Central memory CD8-positive, alpha-beta T cell (primary cell): ENCODE measurements at regions not wholly inside any gene's neighbourhood (a gene's known extent, or its start where the extent isn't known, plus 50 kb on each side); places are given as distances from the start of the nearest gene placed in this dataset.
"Not testable (repeated sequence)": the region's sequence is repeated elsewhere in the genome, so short reads cannot be mapped to it uniquely, and the experiment has no call there.

ENCODE experiments used
- ATAC-seq: fragments of 150-1000 bp; cut with Tn5 transposase; replicated peaks from 2 replicates; pipeline ENCODE4 v1.10.0; 2022; ENCODE audit warnings: mild to moderate bottlenecking, moderate FRiP score, moderate number of reproducible peaks; ENCODE audit not compliant: poor library complexity, severe bottlenecking; ENCODE audit errors: extremely low read depth
- DNase-seq, 2 donors: peaks; one replicate each; pipeline ENCODE4 v3.0.0; 2021; ENCODE audit warnings: low spot score in 2 of 2
- H3K27ac Mint-ChIP-seq: one replicate; pipeline ENCODE4 v1.8.0; 2022; ENCODE audit warnings: low read depth, mild to moderate bottlenecking, moderate library complexity, mixed read lengths
- H3K27me3 Mint-ChIP-seq: one replicate; pipeline ENCODE4 v1.8.0; 2022; ENCODE audit warnings: mixed read lengths
- H3K36me3 Mint-ChIP-seq: one replicate; pipeline ENCODE4 v1.8.0; 2022; ENCODE audit warnings: mild to moderate bottlenecking, moderate library complexity, mixed read lengths; ENCODE audit not compliant: insufficient read depth
- H3K4me1 Mint-ChIP-seq: one replicate; pipeline ENCODE4 v1.8.0; 2022; ENCODE audit warnings: mixed read lengths
- H3K4me3 Mint-ChIP-seq: one replicate; pipeline ENCODE4 v1.8.0; 2022; ENCODE audit warnings: mild to moderate bottlenecking, moderate library complexity, mixed read lengths
- H3K9me3 Mint-ChIP-seq: one replicate; pipeline ENCODE4 v1.8.0; 2022; ENCODE audit warnings: mixed read lengths

DNA sequence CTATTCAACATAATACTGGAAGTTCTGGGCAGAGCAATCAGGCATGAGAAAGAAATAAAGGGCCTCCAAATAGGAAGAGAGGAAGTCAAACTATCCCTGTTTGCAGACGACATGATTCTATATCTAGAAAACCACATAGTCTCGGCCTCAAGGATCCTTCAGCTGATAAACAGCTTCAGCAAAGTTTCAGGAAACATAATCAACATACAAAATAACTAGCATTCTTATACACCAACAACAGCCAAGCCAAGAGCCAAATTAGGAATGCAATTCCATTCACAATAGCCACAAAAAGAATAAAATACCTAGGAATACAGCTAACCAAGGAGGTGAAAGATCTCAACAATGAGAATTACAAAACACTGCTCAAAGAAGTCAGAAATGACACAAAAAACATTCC lies 287.8 kb upstream of the NCAM1 start:
- H3K27ac Mint-ChIP-seq, H3K4me1 Mint-ChIP-seq, H3K36me3 Mint-ChIP-seq, ATAC-seq, DNase-seq, H3K4me3 Mint-ChIP-seq, H3K9me3 Mint-ChIP-seq: not testable (repeated sequence)
- peaks cover 29% of the 10 kb centered on the region for H3K27me3 Mint-ChIP-seq

DNA sequence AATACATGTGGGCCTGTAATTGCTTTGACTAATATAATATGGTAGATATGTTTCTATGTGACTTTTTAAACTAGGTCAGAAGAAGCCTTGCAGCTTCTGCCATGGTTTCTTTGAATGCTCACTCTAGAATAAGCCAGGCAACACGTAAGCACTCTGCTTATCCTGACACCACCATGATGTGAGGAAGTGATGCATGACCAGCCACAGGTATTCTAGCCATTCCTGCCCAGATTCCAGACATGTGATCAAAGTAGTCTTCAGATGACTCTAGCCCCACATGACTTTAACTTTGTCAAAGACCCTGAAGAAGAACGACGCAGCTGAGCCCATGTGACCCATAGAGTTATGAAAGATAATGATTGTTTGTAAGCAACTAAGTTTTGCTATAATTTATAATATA lies 276.1 kb upstream of the NCAM1 start:
- Mint-ChIP-seq H3K36me3 (no peaks in the 10 kb centered on the region), H3K9me3 (peaks cover 10% of the 10 kb centered on the region), H3K27me3 (peaks cover 35% of the 10 kb centered on the region), H3K27ac (no peak overlapping the region), H3K4me1 (no peaks in the 10 kb centered on the region), H3K4me3 (no peak overlapping the region)
- DNase-seq = no peak
- ATAC-seq = no peak

DNA sequence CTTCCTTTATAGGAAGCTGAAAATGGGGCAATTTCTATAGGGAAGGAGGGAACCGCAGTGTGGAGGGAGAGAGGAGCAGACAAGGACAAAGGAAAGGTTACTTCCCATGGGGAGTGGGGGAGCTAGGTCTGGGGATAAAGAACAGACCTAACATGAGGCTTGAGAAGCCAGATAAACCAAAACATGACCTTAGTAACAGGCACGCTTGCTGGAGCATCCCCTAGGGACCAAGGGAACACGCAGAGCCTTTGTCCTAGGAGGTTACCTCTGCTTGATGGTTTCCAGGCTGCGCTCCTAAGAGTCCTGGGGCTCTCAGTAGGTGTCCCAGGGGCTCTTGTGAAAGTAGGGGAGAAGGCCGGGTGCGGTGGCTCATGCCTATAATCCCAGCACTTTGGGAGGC lies 271.4 kb upstream of the NCAM1 start:
- Mint-ChIP-seq H3K27me3 (peaks cover 35% of the 10 kb centered on the region), H3K27ac (no peak overlapping the region), H3K4me3 (no peak overlapping the region), H3K4me1 (no peaks in the 10 kb centered on the region), H3K9me3 (peaks cover 5% of the 10 kb centered on the region), H3K36me3 (no peaks in the 10 kb centered on the region)
- DNase-seq (no peak), ATAC-seq (no peak)

DNA sequence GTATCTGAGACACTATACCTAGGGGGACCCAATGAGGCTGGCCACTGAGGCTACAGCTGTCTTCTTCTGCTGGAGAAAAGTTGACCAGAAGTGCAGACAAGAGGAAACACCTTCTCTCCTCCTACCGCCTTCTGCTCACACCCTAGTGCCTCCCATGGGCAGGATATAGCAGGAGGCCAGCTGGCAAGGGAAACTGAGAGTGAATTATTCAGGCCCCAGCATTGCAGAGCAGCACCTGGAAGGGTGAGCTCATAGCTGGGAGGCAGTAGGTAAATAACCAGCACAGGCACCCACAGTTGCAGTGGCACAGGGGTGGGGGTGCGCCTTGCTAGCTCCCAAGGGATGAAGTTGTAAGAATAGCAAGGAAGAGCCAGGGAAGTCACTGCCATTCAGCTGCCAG lies 267.4 kb upstream of the NCAM1 start:
- Mint-ChIP-seq H3K36me3 (no peaks in the 10 kb centered on the region), H3K4me3 (no peak overlapping the region), H3K9me3 (no peaks in the 10 kb centered on the region), H3K4me1 (no peaks in the 10 kb centered on the region), H3K27me3 (peaks cover 12% of the 10 kb centered on the region), H3K27ac (no peak overlapping the region)
- no peak for DNase-seq
- ATAC-seq = no peak

DNA sequence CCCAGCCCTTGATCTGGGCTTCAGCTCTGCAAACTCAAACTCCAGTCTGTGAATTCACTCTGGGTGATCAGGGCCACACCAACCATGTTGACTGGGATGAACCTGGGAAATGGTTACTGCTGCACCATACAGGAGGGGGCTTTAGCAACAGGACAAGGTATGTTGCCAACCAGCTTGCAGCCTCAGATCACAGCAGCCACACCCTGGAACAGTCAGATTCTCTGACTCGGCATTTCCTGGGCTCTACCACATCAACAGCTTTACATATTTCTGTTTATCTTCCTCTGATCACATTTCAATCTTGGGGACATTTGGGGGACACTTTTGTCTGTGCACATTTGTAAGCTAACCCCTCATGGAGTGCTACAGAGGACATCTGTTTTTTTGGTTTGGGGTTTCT lies 267.0 kb upstream of the NCAM1 start:
- H3K4me3 Mint-ChIP-seq = no peak overlapping the region
- no peaks in the 10 kb centered on the region for H3K4me1 Mint-ChIP-seq
- DNase-seq = no peak
- no peak overlapping the region for H3K27ac Mint-ChIP-seq
- ATAC-seq = no peak
- H3K36me3 Mint-ChIP-seq = no peaks in the 10 kb centered on the region
- no peaks in the 10 kb centered on the region for H3K9me3 Mint-ChIP-seq
- H3K27me3 Mint-ChIP-seq = peaks cover 8% of the 10 kb centered on the region

DNA sequence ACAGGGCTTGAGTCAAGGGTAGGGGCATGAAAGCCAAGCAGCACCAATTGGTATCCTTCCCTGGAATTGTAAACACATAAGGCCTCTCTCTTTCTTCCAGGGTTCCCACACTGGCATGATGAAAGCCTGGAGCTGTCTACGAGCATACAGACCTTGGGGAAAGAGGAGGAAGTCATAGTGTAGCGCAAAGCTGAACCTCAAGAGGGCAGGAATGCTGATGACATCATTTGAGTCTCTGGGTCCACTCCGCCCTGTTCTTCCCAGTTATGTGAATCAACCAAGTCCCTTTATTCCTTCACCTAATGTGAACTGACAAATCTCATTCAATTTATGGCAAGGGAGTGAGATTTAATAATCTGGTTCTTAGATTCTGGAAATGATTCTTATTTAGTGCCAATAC lies 266.4 kb upstream of the NCAM1 start:
- no peak for ATAC-seq
- Mint-ChIP-seq H3K27ac (no peak overlapping the region), H3K9me3 (no peaks in the 10 kb centered on the region), H3K36me3 (no peaks in the 10 kb centered on the region), H3K27me3 (peaks cover 3% of the 10 kb centered on the region), H3K4me3 (no peak overlapping the region), H3K4me1 (no peaks in the 10 kb centered on the region)
- no peak for DNase-seq

DNA sequence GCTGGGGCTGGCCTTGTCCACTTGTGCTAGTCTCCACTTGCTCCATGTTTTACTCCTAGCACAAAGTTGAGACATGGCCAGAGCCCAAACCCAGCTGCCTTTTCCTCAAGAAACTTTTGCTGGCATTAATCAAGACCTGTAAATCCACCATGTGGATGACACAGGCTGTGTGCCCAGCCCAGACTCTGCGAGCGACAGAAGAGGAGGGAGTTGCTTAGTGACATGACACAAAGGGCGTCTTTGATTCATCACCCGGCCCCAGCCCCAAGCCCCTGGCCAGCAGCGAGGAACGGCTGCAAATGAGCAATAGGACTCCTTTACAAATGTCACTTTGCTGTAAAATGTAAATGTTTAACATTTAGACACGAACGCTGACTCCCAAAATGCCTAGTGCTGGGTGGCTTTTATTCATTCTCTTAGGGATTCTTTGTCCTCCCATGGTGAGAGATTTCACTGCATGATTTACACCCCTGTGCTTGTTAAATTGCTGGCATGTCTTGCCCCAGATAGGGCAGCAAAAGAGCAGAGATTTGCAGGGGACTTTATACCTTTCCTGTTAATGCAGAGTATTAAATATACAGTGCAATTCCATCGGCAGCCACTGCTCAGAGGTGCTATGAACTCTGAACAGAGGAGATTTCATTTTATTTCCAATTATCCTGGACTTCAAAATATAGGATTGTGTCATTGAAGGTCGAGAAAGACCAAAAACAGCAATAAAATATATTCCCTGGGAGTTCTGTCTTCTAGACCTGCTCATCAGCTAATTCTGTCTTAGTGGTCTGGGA lies 263.6 kb upstream of the NCAM1 start:
- Mint-ChIP-seq H3K36me3 (no peaks in the 10 kb centered on the region), H3K4me1 (no peaks in the 10 kb centered on the region), H3K27ac (no peak overlapping the region), H3K9me3 (no peaks in the 10 kb centered on the region), H3K27me3 (peaks cover 9% of the 10 kb centered on the region), H3K4me3 (no peak overlapping the region)
- ATAC-seq = no peak
- no peak for DNase-seq

DNA sequence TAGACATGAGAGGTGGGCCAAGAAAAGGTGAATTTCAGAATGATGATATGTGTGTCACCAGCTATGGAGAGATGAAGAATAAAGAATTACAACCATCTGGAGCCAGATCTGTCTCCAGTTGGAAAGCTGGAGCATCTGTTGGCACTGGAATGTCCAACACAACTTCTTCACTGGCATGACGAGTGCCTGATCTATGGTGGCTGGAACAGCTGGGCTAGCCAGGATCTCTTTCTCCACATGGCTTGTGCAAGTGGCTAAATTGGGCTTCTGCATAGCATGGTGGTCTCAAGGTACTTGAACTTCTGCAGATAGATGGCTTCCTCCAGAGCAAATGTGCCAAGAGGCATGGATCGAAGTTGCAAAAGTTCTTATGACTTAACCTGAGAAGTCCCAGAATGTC lies 256.1 kb upstream of the NCAM1 start:
- H3K27me3 Mint-ChIP-seq = peaks cover 45% of the 10 kb centered on the region
- H3K4me1 Mint-ChIP-seq = no peaks in the 10 kb centered on the region
- H3K4me3 Mint-ChIP-seq = no peak overlapping the region
- DNase-seq (no peak), ATAC-seq (no peak)
- no peak overlapping the region for H3K27ac Mint-ChIP-seq
- H3K9me3 Mint-ChIP-seq = peaks cover 10% of the 10 kb centered on the region
- H3K36me3 Mint-ChIP-seq = no peaks in the 10 kb centered on the region

DNA sequence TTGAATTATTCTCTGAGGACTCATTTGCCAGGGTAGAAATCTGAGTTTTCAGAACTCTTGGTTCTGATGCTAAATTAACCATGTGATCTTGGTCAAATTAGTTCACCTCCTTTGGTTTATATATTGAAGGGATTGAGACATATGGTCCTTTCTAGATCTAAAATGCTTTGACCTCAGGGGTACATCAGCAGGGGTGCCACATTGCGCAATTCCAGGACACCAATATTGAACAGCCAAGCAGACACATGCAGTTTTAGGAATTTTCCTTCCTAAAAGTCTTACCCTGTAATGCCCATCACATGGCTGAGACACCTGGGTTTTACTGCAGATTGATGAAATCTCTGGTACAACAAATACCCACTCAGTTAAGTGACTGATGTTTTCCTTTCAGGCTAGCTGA lies 254.4 kb upstream of the NCAM1 start:
- no peak for ATAC-seq
- no peak for DNase-seq
- peaks cover 10% of the 10 kb centered on the region for H3K9me3 Mint-ChIP-seq
- no peaks in the 10 kb centered on the region for H3K4me1 Mint-ChIP-seq
- peaks cover 45% of the 10 kb centered on the region for H3K27me3 Mint-ChIP-seq
- H3K27ac Mint-ChIP-seq = no peak overlapping the region
- peaks cover 1% of the 10 kb centered on the region for H3K36me3 Mint-ChIP-seq
- H3K4me3 Mint-ChIP-seq = no peak overlapping the region

DNA sequence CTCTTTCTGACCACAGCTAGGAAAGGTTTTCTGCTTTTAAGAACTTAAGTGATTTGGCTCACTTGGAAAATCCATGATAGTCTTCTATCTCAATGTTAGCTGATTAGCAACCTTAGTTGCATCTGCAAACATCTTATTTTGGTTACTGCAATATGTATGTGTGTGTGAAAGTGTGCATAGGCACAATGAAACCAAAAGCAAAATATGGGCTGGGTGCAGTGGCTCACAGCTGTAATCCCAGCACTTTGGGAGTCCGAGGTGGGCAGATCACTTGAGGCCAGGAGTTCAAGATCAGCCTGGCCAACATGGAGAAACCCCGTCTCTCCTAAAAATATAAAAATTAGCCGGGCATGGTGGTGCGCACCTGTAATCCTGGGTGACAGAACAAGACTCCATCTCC lies 246.9 kb upstream of the NCAM1 start:
- not testable (repeated sequence) for H3K9me3 Mint-ChIP-seq, H3K4me1 Mint-ChIP-seq, H3K36me3 Mint-ChIP-seq, DNase-seq, ATAC-seq, H3K27ac Mint-ChIP-seq, H3K4me3 Mint-ChIP-seq
- peaks cover 16% of the 10 kb centered on the region for H3K27me3 Mint-ChIP-seq

DNA sequence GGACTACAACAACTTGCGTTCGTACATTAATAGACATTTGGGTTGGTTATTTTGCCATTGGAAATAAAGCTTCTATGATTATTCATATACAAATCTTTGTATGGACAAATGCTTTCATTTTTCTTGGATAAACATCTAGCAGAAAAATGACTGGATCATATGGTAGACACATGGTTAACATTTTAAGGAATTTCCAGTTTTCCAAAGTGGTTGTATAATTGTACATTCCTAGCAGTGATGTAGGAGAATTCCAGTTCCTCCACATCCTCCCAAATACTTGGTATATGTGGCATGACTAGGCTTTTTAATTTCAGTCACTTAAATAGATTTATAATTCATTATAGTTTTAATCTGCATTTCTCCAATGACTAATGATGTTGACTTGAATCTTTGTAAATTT lies 246.2 kb upstream of the NCAM1 start:
- ATAC-seq = no peak
- peaks cover 2% of the 10 kb centered on the region for H3K36me3 Mint-ChIP-seq
- H3K9me3 Mint-ChIP-seq = no peaks in the 10 kb centered on the region
- DNase-seq = no peak
- no peak overlapping the region for H3K27ac Mint-ChIP-seq
- peaks cover 9% of the 10 kb centered on the region for H3K27me3 Mint-ChIP-seq
- no peaks in the 10 kb centered on the region for H3K4me1 Mint-ChIP-seq
- no peak overlapping the region for H3K4me3 Mint-ChIP-seq

DNA sequence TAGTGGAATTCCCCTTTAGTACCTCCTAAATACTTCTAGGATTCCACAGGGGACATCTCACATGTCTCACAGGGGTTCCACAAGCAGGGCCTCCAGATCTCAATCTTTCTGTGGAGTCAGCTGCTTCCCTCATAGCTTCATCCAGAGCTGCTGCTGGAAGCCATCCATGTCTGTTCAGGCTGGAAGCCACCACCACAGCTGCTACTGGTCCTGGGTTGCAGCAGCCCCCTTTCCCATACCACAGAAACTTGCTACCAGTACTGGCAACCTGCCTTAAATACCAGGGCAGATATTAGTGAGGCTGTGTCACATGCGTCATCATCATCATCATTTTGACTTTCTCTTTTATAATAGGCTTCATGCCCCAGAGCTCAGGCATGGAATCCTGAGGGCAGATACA lies 242.7 kb upstream of the NCAM1 start:
- H3K9me3 Mint-ChIP-seq = no peaks in the 10 kb centered on the region
- ATAC-seq (no peak), DNase-seq (no peak)
- H3K4me1 Mint-ChIP-seq = no peaks in the 10 kb centered on the region
- no peak overlapping the region for H3K4me3 Mint-ChIP-seq
- H3K27ac Mint-ChIP-seq = no peak overlapping the region
- no peaks in the 10 kb centered on the region for H3K36me3 Mint-ChIP-seq
- H3K27me3 Mint-ChIP-seq = peaks cover 23% of the 10 kb centered on the region

DNA sequence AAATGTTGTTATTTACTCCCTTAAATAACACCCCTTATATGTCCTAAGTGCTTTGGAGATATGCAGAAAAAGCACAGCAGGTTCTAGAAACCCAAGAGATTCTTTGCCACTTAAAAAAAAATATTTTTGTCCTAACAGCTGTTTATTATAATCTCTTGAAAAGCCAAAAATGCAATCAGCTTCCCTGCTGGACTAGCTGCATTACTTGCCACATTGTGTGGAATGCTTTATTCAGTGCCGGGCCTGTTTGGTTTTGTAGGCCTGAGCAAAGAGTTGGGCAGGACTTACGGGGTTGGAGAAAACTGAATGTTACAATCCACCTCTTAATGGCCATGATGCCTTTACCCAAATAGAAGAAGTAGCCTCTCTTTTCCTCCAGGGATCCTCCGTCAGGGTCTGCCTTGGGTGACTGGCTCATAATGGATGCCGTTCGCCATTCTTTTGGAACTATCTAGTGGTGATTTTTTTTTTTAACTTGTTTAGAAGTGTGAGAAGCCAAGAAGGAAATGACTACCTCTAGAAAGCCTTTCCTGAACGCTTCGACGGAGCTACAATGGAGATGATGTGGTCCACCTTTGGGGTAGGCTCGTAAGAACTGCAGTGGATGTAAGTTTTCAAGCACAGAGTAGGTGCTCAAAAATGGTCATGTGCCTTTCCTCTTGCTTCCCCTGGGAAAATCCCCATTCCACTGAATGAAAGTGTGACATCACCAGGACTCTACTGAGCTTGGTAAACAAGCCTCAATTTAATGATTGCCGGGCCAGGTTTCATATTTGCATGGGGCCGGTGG lies 241.3 kb upstream of the NCAM1 start:
- Mint-ChIP-seq H3K4me1 (no peaks in the 10 kb centered on the region), H3K9me3 (no peaks in the 10 kb centered on the region), H3K4me3 (no peak overlapping the region), H3K27ac (no peak overlapping the region), H3K36me3 (no peaks in the 10 kb centered on the region), H3K27me3 (peaks cover 23% of the 10 kb centered on the region)
- DNase-seq (no peak), ATAC-seq (no peak)
